ENCODE measurements at regions not wholly inside any gene's neighbourhood (a gene's known extent, or its start where the extent isn't known, plus 50 kb on each side); places are given as distances from the start of the nearest gene placed in this dataset.

GRCh38 chr9:135297456-135298075, 182.0 kb upstream of the PPP1R26 start:
- TF ChIP-seq GATA3 (IDR thresholded peaks at IDR 0.05; ENCODE audit: low read depth, low read length) (no peak), GATA2 (IDR thresholded peaks at IDR 0.05; ENCODE audit: low read depth, low read length) (no peak)

- TF ChIP-seq GATA3 (IDR thresholded peaks at IDR 0.05; ENCODE audit: low read depth, low read length) (no peak), GATA2 (IDR thresholded peaks at IDR 0.05; ENCODE audit: low read depth, low read length) (no peak)
Measured at GRCh38 chr9:135299239-135299590, 180.4 kb upstream of the PPP1R26 start.

- TF ChIP-seq GATA3 (IDR thresholded peaks at IDR 0.05; ENCODE audit: low read depth, low read length) (no peak), GATA2 (IDR thresholded peaks at IDR 0.05; ENCODE audit: low read depth, low read length) (no peak)
Measured at GRCh38 chr9:135299651-135300345, 179.8 kb upstream of the PPP1R26 start.

DNA sequence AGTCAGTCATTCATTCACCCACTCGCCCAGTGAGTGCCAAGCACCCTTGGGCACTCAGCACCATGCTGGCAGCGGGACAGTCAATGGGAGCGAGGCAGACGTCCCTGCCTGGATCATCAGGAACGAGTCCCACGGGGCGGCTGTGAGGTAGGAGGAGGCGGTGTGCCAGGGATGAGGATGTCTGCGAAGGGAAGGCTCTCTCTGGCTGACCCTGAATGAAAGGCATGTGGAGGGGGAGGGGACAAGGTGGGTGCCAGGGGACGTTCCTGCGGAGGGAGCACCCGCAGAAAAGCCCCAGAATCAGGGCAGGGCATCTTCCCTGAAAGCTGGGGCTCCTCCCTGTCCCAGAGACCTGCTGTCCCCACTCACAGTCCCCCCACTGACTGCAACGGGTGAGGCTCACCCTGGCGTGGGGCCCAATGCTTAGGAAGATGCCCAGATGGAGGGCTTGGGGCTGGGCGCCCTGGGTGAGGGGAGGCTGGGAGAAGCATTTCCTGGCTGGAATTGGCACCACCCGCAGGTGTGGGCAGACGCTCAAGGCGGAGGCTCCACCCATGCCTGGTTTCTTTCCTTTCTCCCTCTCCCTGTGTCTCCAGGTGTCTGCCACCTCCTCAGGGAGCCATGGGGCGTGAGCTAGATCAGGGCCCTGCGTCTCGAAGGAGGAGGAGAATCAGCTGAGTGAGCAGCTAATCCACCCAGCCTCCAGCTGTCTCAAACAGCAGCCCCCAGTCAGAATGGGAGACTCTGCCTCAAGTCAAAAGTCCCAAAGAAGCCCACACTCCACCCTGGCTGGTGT, 179.0 kb upstream of the PPP1R26 start:
- TF ChIP-seq GATA3 (IDR thresholded peaks at IDR 0.05; ENCODE audit: low read depth, low read length) (no peak), GATA2 (IDR thresholded peaks at IDR 0.05; ENCODE audit: low read depth, low read length) (no peak)

DNA sequence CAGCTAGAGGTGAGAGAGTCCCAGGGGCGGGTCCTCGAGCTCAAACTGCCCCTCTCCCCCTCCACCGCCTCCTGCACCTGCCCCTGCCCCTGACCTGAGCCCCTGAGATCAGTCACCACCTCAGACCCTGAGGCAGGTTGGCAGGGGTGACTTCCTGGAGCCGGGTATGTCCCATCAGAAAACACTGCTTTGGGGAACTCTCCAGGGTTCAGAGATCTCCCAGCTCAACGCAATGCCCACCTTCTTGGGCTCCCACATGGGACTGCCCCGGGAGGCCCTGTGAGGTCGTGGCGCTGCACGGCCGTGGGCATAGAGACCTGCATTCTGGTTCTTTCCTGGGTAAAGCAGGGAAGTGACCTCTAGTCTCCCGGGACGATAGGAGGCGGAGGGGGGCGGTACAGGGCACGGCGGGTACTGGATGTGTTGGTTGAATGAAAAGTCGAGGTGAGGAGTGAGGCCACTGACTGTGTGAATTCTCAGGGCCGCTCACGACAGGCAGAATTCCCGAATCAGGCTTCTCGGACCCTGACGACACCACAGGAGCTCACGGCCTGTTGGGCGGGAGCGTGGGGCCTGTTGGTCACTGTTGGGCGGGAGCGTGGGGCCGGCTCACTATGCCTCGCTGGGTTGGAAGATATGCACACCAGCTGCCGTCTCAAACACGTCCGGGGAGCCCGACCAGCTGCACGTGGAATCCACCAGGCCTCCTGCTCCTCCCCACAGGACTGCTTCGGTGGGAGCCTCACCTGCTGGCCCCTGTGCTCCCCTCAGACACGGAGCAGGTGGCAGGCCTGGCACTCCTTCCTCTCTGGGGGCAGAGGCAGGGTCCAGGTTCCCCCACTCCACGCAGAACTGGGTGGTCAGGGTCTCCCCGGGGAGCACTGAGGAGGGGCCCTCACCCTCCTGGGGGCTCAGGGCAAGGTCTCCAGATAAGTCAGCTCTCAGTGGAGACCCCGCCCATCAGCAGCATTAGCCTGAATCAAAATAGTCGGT, 178.0 kb upstream of the PPP1R26 start:
- TF ChIP-seq GATA2 (IDR thresholded peaks at IDR 0.05; ENCODE audit: low read depth, low read length) (no peak), GATA3 (IDR thresholded peaks at IDR 0.05; ENCODE audit: low read depth, low read length) (no peak)

- TF ChIP-seq GATA3 (IDR thresholded peaks at IDR 0.05; ENCODE audit: low read depth, low read length) (no peak), GATA2 (IDR thresholded peaks at IDR 0.05; ENCODE audit: low read depth, low read length) (no peak)
Measured at GRCh38 chr9:135302329-135303279, 177.0 kb upstream of the PPP1R26 start.

DNA sequence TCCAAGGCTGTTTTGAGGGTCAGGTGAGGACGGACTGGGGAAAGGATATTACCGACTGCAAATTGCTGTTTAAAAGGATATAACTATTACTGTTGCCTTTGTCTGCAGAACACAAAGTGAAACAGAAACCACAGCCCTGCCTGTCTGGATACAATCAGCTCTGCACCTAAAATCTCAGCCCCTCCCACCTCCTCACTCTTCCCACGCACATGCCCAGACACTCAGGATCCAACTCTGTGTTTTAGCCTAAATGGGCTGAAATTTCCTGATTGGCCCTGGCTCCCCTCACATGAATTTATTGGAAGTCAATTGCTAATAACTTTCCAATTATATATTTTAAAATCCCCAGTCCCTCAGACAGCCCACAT, 176.3 kb upstream of the PPP1R26 start:
- TF ChIP-seq GATA3 (IDR thresholded peaks at IDR 0.05; ENCODE audit: low read depth, low read length) (no peak), GATA2 (IDR thresholded peaks at IDR 0.05; ENCODE audit: low read depth, low read length) (no peak)

DNA sequence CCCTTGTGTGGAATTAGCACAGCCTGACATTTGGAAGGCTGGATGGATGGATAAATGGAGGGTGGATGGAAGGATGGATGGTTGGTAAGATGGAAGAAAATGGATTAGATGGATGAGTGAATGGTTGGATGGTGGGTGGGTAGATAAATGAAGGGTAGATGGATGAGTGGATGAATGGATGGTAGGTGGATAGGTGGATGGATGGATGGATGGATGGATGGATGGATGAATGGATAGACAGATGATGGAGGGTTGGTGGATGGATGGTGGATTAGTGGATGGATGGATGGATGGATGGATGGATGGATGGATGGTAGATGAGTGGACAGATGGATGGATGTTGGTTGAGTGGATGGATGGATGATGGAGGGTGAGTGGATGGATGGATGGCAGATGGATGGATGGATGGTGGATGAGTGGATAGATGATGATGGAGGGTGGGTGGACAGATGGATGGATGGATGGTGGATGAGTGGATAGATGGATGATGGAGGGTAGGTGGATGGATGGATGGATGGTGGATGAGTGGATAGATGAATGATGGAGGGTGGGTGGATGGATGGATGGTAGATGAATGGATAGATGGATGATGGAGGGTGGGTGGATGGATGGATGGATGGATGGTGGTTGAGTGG, 175.6 kb upstream of the PPP1R26 start:
- TF ChIP-seq GATA3 (IDR thresholded peaks at IDR 0.05; ENCODE audit: low read depth, low read length) (no peak), GATA2 (IDR thresholded peaks at IDR 0.05; ENCODE audit: low read depth, low read length) (no peak)

DNA sequence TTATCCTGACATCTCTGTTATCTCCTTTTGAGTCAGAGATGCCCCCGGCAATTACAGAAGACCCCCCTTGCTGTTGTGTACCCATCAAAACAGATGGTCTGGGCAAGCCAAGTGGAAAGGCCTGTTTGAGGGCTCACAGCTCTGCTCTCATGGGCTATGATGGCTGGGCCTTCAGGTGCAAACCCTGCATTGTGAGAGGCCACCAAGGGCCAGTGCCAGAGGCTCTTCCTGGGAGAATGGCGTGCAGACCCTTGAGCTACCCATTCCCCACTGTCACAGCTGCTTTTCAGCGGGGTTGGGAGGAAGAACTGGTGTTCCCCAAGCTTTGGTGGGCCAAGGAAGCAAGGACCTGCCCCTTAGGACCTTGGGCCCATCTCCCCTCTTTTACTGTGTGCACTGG, 174.7 kb upstream of the PPP1R26 start:
- TF ChIP-seq GATA3 (IDR thresholded peaks at IDR 0.05; ENCODE audit: low read depth, low read length) (no peak), GATA2 (IDR thresholded peaks at IDR 0.05; ENCODE audit: low read depth, low read length) (no peak)

DNA sequence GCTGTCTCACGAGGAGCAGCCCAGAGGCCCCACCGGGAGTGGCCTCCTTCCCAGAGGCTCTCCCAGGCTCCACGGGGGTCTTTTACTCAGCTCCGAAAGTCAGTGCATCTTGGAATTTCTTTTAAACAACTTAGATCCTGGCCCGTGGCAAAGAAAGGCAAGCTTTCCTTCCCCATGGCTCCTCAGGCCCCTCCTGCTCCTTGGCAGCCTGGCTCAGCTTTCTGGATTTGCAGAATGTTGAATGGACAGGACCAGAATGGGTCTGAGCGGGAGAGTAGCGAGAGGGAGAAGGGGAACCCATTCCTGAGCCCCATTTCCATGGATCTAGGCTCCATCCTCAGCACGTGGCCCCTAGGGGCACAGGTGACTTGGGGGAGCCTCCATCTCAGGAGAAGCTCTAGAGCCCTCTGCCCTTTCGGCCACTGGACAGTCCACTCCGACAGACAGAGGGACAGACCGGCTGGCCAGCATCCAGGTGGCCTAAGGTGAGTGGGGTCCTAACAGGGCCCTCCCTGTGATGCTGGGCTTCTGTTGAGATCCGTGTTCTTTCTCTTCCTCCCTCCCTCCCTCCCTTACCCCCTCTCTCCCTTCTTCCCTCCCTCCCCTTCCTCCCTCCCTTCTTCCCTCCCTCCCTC, 173.9 kb upstream of the PPP1R26 start:
- TF ChIP-seq GATA2 (IDR thresholded peaks at IDR 0.05; ENCODE audit: low read depth, low read length) (no peak), GATA3 (IDR thresholded peaks at IDR 0.05; ENCODE audit: low read depth, low read length) (no peak)

DNA sequence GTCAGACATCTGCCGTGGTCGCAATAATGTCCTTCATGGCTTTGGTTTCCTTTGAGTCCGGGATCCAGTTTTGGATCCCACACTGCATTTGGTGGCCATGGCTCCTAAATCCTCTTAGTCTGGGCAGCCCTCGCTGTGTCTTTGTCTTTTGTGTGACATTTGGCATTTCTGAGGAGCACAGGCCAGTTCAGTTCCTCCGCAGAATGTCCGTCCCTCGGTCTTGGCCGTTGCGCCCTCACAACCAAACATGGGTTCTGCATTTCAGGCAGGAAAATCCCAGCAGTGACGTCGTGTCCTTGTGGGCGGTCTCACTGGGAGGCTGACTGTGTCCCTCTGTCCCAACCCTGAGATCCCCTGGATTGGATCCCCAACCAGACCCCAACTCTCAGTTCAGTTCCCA, 172.9 kb upstream of the PPP1R26 start:
- TF ChIP-seq GATA2 (IDR thresholded peaks at IDR 0.05; ENCODE audit: low read depth, low read length) (no peak), GATA3 (IDR thresholded peaks at IDR 0.05; ENCODE audit: low read depth, low read length) (no peak)

DNA sequence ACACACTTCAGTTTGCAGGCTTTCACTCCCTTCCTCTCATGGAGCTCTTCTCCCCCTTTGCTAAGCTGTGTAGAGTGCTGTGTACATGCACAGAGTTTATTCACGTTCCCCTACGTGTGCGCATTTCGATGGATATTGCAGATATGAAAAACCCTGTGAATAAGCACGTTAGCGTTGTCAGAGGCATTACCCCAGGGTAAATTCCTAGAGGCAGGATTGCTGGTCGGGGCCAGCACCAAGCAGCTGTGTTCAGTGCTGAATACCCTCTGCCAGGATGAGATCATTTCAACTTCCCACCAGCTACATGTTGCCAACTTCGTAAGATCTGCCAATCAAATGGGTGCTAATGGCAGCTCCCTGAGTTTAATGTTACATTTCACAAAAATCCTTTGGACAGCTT, 172.3 kb upstream of the PPP1R26 start:
- TF ChIP-seq GATA3 (IDR thresholded peaks at IDR 0.05; ENCODE audit: low read depth, low read length): no peak
- no peak for TF ChIP-seq GATA2 (IDR thresholded peaks at IDR 0.05; ENCODE audit: low read depth, low read length)
